ENCODE measurements at regions not wholly inside any gene's neighbourhood (a gene's known extent, or its start where the extent isn't known, plus 50 kb on each side); places are given as distances from the start of the nearest gene placed in this dataset.

- no peak for DNase-seq (ENCODE audit: low spot score in 2 of 2)
These were observed 51.4 kb downstream of the MARCHF4 start for GRCh38 chr2:216320852-216321251.

DNA sequence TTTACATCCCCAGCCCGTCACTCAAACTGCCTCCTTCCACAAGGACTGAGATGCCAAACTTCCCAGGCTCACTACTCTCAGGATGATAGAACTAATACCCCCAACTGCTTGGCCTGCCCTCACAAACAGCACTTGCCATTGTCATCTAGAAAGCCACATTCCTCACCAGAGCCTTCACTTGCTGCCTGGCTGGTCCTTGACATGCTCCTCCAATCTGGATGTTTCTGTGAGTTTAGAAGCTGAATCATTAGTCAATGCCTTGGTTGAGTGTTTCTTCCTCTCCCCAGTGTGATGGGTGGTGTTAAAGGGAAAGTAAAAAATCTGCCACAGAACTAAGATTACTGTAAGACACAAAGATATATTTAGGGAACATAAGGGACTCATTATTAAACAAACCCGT is 52.5 kb downstream of the MARCHF4 start:
- DNase-seq (ENCODE audit: low spot score in 2 of 2) (no peak), ATAC-seq (no peak)
- Mint-ChIP-seq H3K36me3 (no peaks in the 10 kb centered on the region), H3K27ac (peak overlapping the region in 1 of 2 donors; percentile 41), H3K9me3 (no peaks in the 10 kb centered on the region)

More at GRCh38 chr2:216320852-216321251, 51.4 kb downstream of the MARCHF4 start:
- no peak overlapping the region for H3K27ac Mint-ChIP-seq
- no peaks in the 10 kb centered on the region for H3K9me3 Mint-ChIP-seq
- H3K36me3 Mint-ChIP-seq = no peaks in the 10 kb centered on the region
- no peak for ATAC-seq

- DNase-seq (ENCODE audit: low spot score in 2 of 2) (no peak), ATAC-seq (peak in 1 of 2 donors; percentile 22)
- no peaks in the 10 kb centered on the region for H3K36me3 Mint-ChIP-seq
- no peak overlapping the region for H3K27ac Mint-ChIP-seq
- H3K9me3 Mint-ChIP-seq = no peaks in the 10 kb centered on the region
These were observed 53.8 kb downstream of the MARCHF4 start for GRCh38 chr2:216318521-216318874.

- DNase-seq (ENCODE audit: low spot score in 2 of 2) = no peak
- Mint-ChIP-seq H3K9me3 (no peaks in the 10 kb centered on the region), H3K36me3 (no peaks in the 10 kb centered on the region), H3K27ac (no peak overlapping the region)
- no peak for ATAC-seq
These were observed 54.3 kb downstream of the MARCHF4 start for GRCh38 chr2:216317831-216318520.

DNA sequence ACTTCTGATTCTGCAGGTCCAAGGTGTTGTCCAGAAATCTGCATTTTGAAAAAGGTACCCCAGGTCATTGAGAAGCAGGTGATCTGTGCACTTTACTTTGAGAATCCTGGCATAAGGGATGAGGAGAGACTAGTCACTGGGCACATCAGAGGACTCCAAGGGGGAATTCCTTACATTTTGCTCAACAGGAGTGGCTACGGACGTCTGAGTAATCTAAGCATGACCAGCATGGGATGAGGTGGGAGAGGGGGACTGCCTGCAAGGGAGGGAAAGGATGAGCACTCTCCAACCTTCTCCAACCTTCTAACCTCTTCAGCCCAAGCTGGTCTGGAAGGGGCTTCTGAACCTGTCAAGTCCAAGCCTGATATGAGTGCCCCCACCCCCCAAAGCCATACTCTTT is 55.5 kb downstream of the MARCHF4 start:
- ATAC-seq (no peak), DNase-seq (ENCODE audit: low spot score in 2 of 2) (no peak)
- no peaks in the 10 kb centered on the region for H3K9me3 Mint-ChIP-seq
- no peaks in the 10 kb centered on the region for H3K36me3 Mint-ChIP-seq
- H3K27ac Mint-ChIP-seq = no peak overlapping the region

DNA sequence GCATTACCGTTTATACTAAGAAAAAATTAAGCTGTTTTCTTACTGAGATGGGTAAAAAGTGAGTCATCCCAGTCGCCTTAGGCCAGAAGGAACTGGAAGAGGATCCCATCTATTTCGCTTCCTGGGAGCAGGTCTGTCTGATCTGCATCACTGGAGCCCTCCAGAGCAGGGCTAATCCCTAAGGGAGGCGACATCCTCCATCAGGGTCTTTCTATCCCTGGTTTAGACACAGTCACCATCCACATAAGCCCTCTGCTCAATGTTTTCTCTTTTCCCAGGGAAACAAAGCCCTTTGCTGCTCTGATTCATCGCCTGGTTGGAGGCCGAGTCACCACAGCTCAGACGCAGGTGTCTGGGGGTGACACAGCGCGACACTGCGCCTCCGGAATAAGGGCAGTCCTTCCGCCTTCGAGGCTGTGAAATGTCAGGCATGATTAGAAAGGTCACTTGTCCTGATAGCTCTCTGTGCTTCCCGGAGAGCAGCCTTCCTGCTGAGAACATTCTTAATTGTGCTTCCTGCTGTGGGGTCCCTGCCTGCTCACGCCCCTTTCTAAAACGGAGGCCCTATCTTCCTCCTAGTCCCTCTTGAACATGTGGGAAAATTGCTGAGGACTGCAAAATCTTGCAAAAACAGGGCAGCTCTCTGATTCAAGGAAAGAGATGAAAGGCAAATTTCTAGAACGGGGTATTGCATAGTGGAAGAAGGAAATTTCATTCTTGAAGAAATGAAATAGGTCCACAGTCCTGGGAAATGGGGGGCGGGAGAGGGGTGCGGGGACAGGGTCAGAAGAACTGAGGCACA is 56.3 kb downstream of the MARCHF4 start:
- H3K27ac Mint-ChIP-seq = no peak overlapping the region
- DNase-seq (ENCODE audit: low spot score in 2 of 2) = no peak
- H3K36me3 Mint-ChIP-seq = no peaks in the 10 kb centered on the region
- H3K9me3 Mint-ChIP-seq = no peaks in the 10 kb centered on the region
- ATAC-seq = peak in 1 of 2 donors; percentile 54

DNA sequence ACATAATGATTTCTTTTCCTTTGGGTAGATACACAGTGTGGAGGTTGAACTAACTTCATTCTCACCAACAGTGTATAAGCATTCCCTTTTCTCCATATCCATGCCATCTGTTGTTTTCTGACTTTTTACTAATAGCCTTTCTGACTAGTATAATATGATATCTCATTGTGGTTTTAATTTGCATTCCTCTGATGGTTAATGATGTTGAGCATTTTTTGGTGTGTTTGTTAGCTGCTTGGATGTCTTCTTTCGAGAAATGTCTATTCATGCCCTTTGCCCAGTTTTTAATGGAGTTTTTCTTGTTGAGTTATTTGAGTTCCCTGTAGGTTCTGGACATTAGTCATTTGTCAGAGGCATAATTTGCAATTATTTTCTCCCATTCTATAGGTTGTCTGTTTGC is 59.8 kb downstream of the MARCHF4 start:
- Mint-ChIP-seq H3K9me3 (no peaks in the 10 kb centered on the region), H3K27ac (no peak overlapping the region), H3K36me3 (no peaks in the 10 kb centered on the region)
- ATAC-seq (no peak), DNase-seq (ENCODE audit: low spot score in 2 of 2) (no peak)

- no peak overlapping the region for H3K27ac Mint-ChIP-seq
- H3K36me3 Mint-ChIP-seq = no peaks in the 10 kb centered on the region
- H3K9me3 Mint-ChIP-seq = no peaks in the 10 kb centered on the region
- DNase-seq (ENCODE audit: low spot score in 2 of 2) = no peak
- no peak for ATAC-seq
These were observed 63.7 kb downstream of the MARCHF4 start for GRCh38 chr2:216308576-216308975.

DNA sequence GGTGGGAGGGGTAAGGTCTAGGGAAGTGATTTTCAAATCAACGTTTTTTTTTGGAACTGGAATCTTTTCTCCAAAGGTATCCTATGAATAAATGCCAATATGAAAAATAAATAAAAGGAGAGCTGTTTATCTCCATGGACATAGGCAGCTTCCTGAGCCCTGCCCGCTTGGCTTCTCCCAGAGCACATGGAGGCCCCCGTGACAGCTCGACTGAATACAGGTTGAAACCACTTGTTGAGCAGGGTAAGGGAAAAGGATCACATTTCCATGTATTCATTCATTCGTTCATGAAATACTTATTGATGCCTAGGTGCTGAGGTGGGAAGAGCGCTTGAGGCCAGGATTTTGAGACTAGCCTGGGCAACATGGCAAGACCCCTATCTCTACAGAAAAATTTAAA is 64.8 kb downstream of the MARCHF4 start:
- DNase-seq (ENCODE audit: low spot score in 2 of 2) (no peak), ATAC-seq (no peak)
- H3K27ac Mint-ChIP-seq = no peak overlapping the region
- H3K36me3 Mint-ChIP-seq = no peaks in the 10 kb centered on the region
- no peaks in the 10 kb centered on the region for H3K9me3 Mint-ChIP-seq

GRCh38 chr2:216306868-216307267 is 65.4 kb downstream of the MARCHF4 start:
- DNase-seq (ENCODE audit: low spot score in 2 of 2) (no peak), ATAC-seq (no peak)
- no peak overlapping the region for H3K27ac Mint-ChIP-seq
- no peaks in the 10 kb centered on the region for H3K9me3 Mint-ChIP-seq
- no peaks in the 10 kb centered on the region for H3K36me3 Mint-ChIP-seq

- ATAC-seq = no peak
- Mint-ChIP-seq H3K27ac (no peak overlapping the region), H3K9me3 (no peaks in the 10 kb centered on the region), H3K36me3 (no peaks in the 10 kb centered on the region)
- no peak for DNase-seq (ENCODE audit: low spot score in 2 of 2)
These were observed 66.7 kb downstream of the MARCHF4 start for GRCh38 chr2:216305574-216305973.

DNA sequence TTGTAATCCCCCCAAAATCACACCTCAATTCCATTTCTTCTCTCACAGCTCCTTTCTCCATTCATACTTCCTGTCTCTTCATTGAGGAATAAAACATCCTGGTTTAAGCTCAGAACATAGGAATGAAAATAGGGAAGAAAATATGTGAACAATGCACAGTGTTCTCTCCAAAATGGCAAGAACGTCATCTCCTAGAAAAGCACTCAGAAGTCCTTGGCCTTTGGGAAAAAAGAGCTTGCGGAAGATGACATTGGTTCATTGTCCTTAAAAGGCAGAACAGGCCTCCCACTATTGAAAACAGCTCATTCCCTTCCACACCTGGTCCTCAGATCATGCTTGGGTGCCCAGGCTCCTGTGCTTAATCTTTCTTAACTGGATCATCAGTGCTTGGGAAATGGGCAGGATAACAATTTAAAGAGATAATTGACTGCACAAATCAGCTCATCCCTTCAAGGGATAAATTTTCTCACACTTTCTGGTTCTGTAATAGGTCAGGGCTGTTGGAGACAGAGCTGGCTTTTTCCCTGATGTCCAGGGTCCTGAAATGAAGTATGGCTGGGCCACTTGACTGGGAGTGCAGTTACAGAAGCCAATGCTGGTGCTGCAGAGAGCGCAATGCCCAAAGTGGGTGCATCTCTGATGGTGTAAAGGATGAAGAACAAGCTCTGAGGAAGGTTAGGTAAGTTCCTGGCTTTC is 69.2 kb downstream of the MARCHF4 start:
- Mint-ChIP-seq H3K9me3 (no peaks in the 10 kb centered on the region), H3K36me3 (no peaks in the 10 kb centered on the region)
- ATAC-seq = no peak

GRCh38 chr2:216300906-216301305 is 71.4 kb downstream of the MARCHF4 start:
- Mint-ChIP-seq H3K9me3 (no peaks in the 10 kb centered on the region), H3K36me3 (no peaks in the 10 kb centered on the region), H3K27ac (no peak overlapping the region)
- DNase-seq (ENCODE audit: low spot score in 2 of 2) = no peak
- no peak for ATAC-seq

More for the DNA sequence above, 69.2 kb downstream of the MARCHF4 start:
- no peak for DNase-seq (ENCODE audit: low spot score in 2 of 2)
- H3K27ac Mint-ChIP-seq = no peak overlapping the region

DNA sequence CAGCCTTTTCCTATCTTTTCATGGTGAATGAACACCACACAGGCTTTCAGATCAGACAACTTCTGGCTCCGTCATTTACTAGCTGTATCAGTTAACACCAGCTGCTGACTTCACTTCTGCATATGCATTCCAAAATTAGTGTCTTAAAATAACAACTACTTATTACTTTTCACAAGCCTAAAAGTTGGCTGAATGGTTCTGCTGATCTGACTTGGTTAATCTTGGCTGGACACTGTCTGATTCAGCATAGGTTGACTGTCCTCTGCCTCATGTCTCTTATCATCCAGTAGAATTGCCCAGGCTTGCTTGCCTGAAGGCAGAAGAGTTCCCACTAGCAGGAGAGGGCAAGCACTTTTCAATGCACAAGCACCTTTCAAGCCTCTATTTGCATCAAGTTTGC is 72.7 kb downstream of the MARCHF4 start:
- no peak overlapping the region for H3K27ac Mint-ChIP-seq
- ATAC-seq (no peak), DNase-seq (ENCODE audit: low spot score in 2 of 2) (no peak)
- H3K9me3 Mint-ChIP-seq = no peaks in the 10 kb centered on the region
- H3K36me3 Mint-ChIP-seq = no peaks in the 10 kb centered on the region

DNA sequence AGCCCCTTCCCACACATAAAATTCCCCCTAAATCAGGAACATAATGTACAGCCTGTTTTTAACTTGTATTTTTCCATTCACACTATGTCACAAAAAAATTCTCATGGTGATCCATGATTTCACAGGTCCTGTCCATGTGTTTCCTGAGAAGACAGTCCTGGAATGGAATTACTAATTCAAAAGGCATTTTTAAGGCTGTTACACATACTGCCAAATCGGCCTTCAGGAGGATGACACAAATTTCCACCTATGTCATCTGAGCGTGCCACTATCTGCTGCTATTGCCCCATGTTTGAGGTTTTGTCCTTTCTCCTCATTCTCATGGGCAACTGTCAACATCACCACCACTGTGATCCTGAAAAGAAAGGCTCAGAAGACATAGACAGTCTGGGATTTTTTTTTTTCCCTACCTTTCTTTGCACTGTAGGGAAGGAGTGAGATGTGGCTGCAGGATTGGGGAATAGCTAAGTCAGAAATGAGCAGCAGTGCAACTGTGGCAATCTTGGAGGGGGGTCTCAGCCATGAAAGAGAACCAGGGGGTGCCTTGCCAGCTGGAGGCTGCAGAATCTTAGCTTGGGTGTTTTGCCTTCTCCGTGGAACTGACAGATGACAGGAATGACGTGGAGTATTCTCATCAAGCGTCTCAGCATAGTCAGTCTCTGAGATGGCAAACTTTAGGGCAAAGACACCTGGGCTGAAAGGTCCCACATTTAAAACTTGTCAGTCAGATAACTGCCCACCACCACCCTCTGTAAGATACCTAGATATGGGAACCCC is 73.4 kb downstream of the MARCHF4 start:
- no peaks in the 10 kb centered on the region for H3K36me3 Mint-ChIP-seq
- ATAC-seq (no peak), DNase-seq (ENCODE audit: low spot score in 2 of 2) (no peak)

GRCh38 chr2:216296856-216297255 is 75.4 kb downstream of the MARCHF4 start:
- ATAC-seq = no peak
- no peak for DNase-seq (ENCODE audit: low spot score in 2 of 2)
- Mint-ChIP-seq H3K27ac (no peak overlapping the region), H3K36me3 (no peaks in the 10 kb centered on the region), H3K9me3 (no peaks in the 10 kb centered on the region)

More for the DNA sequence above, 73.4 kb downstream of the MARCHF4 start:
- no peak overlapping the region for H3K27ac Mint-ChIP-seq
- H3K9me3 Mint-ChIP-seq = no peaks in the 10 kb centered on the region

DNA sequence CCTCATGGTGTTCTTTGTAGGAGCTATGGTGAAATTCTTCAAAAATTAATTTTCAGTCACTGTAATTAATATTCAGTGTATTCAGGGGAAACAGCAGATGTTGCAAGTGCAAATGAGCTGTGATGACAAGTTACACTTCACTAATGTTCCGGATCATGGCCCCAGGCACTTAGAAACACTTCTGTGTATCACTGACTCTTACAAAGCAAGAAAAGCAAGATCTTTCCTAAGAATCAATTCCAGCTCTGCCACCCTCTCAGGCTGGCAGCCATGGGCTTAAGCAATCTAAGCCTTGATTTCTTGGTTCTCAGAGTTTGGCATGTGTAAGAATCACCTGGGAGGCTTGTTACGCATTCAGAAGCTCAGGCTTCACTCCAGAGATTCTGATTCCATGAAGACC is 78.0 kb downstream of the MARCHF4 start:
- ATAC-seq = no peak
- H3K27ac Mint-ChIP-seq = no peak overlapping the region
- H3K36me3 Mint-ChIP-seq = no peaks in the 10 kb centered on the region
- no peaks in the 10 kb centered on the region for H3K9me3 Mint-ChIP-seq
- no peak for DNase-seq (ENCODE audit: low spot score in 2 of 2)

All from activated naive CD4-positive, alpha-beta T cell treated with anti-CD3 and anti-CD28 coated beads, Interleukin-2, amount 50 U/mL, for 72 hours (primary cell).